ENCODE measurements at regions not wholly inside any gene's neighbourhood (a gene's known extent, or its start where the extent isn't known, plus 50 kb on each side); places are given as distances from the start of the nearest gene placed in this dataset.

DNA sequence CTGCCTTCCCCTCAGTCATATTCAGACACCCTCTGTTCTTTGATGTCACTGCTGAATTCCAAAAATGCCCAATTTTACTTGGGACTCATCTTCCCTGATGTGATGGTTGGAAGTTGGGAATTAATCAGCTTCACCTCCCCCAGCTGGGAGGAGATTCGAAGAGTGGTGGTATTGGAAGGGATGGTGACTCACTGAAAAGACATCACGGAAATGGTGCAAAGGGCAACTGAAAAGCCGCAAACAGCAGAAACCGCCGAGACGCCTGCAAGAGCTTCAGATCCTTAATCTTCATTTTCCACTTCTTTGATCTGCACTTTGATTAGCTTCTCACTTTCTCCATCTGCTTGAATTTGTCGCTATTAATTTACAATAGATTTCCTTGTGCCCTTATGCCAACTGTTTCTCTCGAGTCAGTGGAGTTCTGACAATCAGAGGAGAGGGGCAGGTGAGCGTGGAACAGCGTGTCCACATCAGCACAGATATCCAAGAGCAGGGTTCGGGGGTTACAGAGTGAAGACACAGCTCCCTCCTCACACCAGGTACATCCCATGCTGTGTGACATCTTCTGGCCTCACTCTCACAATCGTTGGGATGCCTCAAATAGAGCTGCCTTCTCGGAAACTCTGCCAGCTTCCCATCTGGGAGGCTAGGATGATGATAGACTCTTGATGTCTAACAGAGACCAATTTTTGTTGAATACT, 325.4 kb downstream of the BRD1 start:
- no peaks in the 10 kb centered on the region for H3K4me1 ChIP-seq (ENCODE audit: control insufficient read depth in 1 of 2, insufficient read depth in 2 of 2, low read length in 2 of 2)
- H3K36me3 ChIP-seq (ENCODE audit: control insufficient read depth in 1 of 2, insufficient read depth in 2 of 2, low read length in 2 of 2), result no peaks in the 10 kb centered on the region
- no peak overlapping the region for H3K4me3 ChIP-seq (ENCODE audit: low read depth in 1 of 2, low read length in 2 of 2)
- peaks cover 0 to 7% of the 10 kb centered on the region in 2 donors for H3K9me3 ChIP-seq (ENCODE audit: control insufficient read depth in 1 of 2, low read length in 2 of 2)
- no peak overlapping the region for H3K27ac ChIP-seq (ENCODE audit: low read length)
- H3K27me3 ChIP-seq (ENCODE audit: low read depth, low read length), result no peaks in the 10 kb centered on the region

DNA sequence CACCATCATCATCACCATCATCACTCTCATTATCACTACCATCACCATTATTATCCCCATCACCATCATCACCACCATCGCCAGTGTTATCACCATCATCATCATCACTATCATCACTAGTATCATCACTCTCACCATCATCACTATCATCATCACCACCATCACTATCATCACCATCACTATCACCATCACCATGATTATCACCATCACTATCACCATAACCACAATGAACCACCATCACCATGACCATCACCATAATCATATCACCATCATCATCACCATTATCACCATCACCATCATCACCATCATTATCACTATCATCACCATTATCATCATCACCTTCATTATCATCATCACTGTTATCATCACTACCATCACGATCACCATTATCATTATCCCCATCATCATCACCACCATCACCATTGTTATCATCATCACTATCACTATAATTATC, 326.7 kb downstream of the BRD1 start:
- H3K9me3 ChIP-seq (ENCODE audit: control insufficient read depth in 1 of 2, low read length in 2 of 2), result peaks cover 0 to 6% of the 10 kb centered on the region in 2 donors
- no peaks in the 10 kb centered on the region for H3K36me3 ChIP-seq (ENCODE audit: control insufficient read depth in 1 of 2, insufficient read depth in 2 of 2, low read length in 2 of 2)
- no peaks in the 10 kb centered on the region for H3K4me1 ChIP-seq (ENCODE audit: control insufficient read depth in 1 of 2, insufficient read depth in 2 of 2, low read length in 2 of 2)
- no peak overlapping the region for H3K27ac ChIP-seq (ENCODE audit: low read length)
- no peak overlapping the region for H3K4me3 ChIP-seq (ENCODE audit: low read depth in 1 of 2, low read length in 2 of 2)
- no peaks in the 10 kb centered on the region for H3K27me3 ChIP-seq (ENCODE audit: low read depth, low read length)

DNA sequence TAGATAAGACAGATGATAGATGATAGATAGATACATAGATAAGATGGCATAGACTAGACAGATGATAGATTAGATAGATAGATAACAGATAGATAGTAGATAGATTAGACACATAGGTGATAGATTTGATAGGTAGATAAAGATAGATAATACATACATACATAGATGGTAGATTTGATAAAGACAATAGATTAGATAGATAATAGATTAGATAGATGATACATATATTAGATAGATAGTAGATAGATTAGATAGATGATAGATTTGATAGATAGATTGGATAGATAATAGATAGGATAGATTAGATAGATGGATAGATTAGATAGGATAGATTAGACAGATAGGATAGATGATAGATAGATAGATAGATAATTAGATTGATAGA, 327.6 kb downstream of the BRD1 start:
- no peak overlapping the region for H3K27ac ChIP-seq (ENCODE audit: low read length)
- no peaks in the 10 kb centered on the region for H3K36me3 ChIP-seq (ENCODE audit: control insufficient read depth in 1 of 2, insufficient read depth in 2 of 2, low read length in 2 of 2)
- H3K9me3 ChIP-seq (ENCODE audit: control insufficient read depth in 1 of 2, low read length in 2 of 2), result peaks cover 0 to 3% of the 10 kb centered on the region in 2 donors
- H3K4me1 ChIP-seq (ENCODE audit: control insufficient read depth in 1 of 2, insufficient read depth in 2 of 2, low read length in 2 of 2), result no peaks in the 10 kb centered on the region
- H3K27me3 ChIP-seq (ENCODE audit: low read depth, low read length), result no peaks in the 10 kb centered on the region
- H3K4me3 ChIP-seq (ENCODE audit: low read depth in 1 of 2, low read length in 2 of 2), result no peak overlapping the region

GRCh38 chr22:49499433-49500075, 328.1 kb downstream of the BRD1 start:
- H3K36me3 ChIP-seq (ENCODE audit: control insufficient read depth in 1 of 2, insufficient read depth in 2 of 2, low read length in 2 of 2), result no peaks in the 10 kb centered on the region
- peaks cover 0 to 3% of the 10 kb centered on the region in 2 donors for H3K9me3 ChIP-seq (ENCODE audit: control insufficient read depth in 1 of 2, low read length in 2 of 2)
- no peak overlapping the region for H3K4me3 ChIP-seq (ENCODE audit: low read depth in 1 of 2, low read length in 2 of 2)

GRCh38 chr22:49497266-49497665, 330.4 kb downstream of the BRD1 start:
- H3K27ac ChIP-seq (ENCODE audit: low read length), result no peak overlapping the region
- no peak overlapping the region for H3K4me3 ChIP-seq (ENCODE audit: low read depth in 1 of 2, low read length in 2 of 2)
- H3K9me3 ChIP-seq (ENCODE audit: control insufficient read depth in 1 of 2, low read length in 2 of 2), result peaks cover 0 to 3% of the 10 kb centered on the region in 2 donors
- H3K27me3 ChIP-seq (ENCODE audit: low read depth, low read length), result no peaks in the 10 kb centered on the region
- H3K36me3 ChIP-seq (ENCODE audit: control insufficient read depth in 1 of 2, insufficient read depth in 2 of 2, low read length in 2 of 2), result no peaks in the 10 kb centered on the region
- no peaks in the 10 kb centered on the region for H3K4me1 ChIP-seq (ENCODE audit: control insufficient read depth in 1 of 2, insufficient read depth in 2 of 2, low read length in 2 of 2)

More at GRCh38 chr22:49499433-49500075, 328.1 kb downstream of the BRD1 start:
- Histone ChIP-seq H3K4me1 (ENCODE audit: control insufficient read depth in 1 of 2, insufficient read depth in 2 of 2, low read length in 2 of 2) (no peaks in the 10 kb centered on the region), H3K27ac (ENCODE audit: low read length) (no peak overlapping the region), H3K27me3 (ENCODE audit: low read depth, low read length) (no peaks in the 10 kb centered on the region)

GRCh38 chr22:49494555-49494954, 333.1 kb downstream of the BRD1 start:
- H3K4me1 ChIP-seq (ENCODE audit: control insufficient read depth in 1 of 2, insufficient read depth in 2 of 2, low read length in 2 of 2), result no peaks in the 10 kb centered on the region
- H3K27me3 ChIP-seq (ENCODE audit: low read depth, low read length), result no peaks in the 10 kb centered on the region
- no peak overlapping the region for H3K4me3 ChIP-seq (ENCODE audit: low read depth in 1 of 2, low read length in 2 of 2)
- H3K9me3 ChIP-seq (ENCODE audit: control insufficient read depth in 1 of 2, low read length in 2 of 2), result peaks cover 0 to 3% of the 10 kb centered on the region in 2 donors
- no peak overlapping the region for H3K27ac ChIP-seq (ENCODE audit: low read length)
- H3K36me3 ChIP-seq (ENCODE audit: control insufficient read depth in 1 of 2, insufficient read depth in 2 of 2, low read length in 2 of 2), result no peaks in the 10 kb centered on the region

- H3K4me3 ChIP-seq (ENCODE audit: low read depth in 1 of 2, low read length in 2 of 2), result no peak overlapping the region
- peaks cover 0 to 3% of the 10 kb centered on the region in 2 donors for H3K9me3 ChIP-seq (ENCODE audit: control insufficient read depth in 1 of 2, low read length in 2 of 2)
- H3K4me1 ChIP-seq (ENCODE audit: control insufficient read depth in 1 of 2, insufficient read depth in 2 of 2, low read length in 2 of 2), result no peaks in the 10 kb centered on the region
- no peak overlapping the region for H3K27ac ChIP-seq (ENCODE audit: low read length)
- no peaks in the 10 kb centered on the region for H3K27me3 ChIP-seq (ENCODE audit: low read depth, low read length)
- no peaks in the 10 kb centered on the region for H3K36me3 ChIP-seq (ENCODE audit: control insufficient read depth in 1 of 2, insufficient read depth in 2 of 2, low read length in 2 of 2)
Observed at GRCh38 chr22:49492741-49493251, 334.9 kb downstream of the BRD1 start.

- Histone ChIP-seq H3K9me3 (ENCODE audit: control insufficient read depth in 1 of 2, low read length in 2 of 2) (peaks cover 0 to under 1% of the 10 kb centered on the region in 2 donors), H3K27ac (ENCODE audit: low read length) (no peak overlapping the region), H3K4me1 (ENCODE audit: control insufficient read depth in 1 of 2, insufficient read depth in 2 of 2, low read length in 2 of 2) (no peaks in the 10 kb centered on the region), H3K4me3 (ENCODE audit: low read depth in 1 of 2, low read length in 2 of 2) (no peak overlapping the region), H3K36me3 (ENCODE audit: control insufficient read depth in 1 of 2, insufficient read depth in 2 of 2, low read length in 2 of 2) (no peaks in the 10 kb centered on the region), H3K27me3 (ENCODE audit: low read depth, low read length) (no peaks in the 10 kb centered on the region)
Observed at GRCh38 chr22:49492308-49492707, 335.4 kb downstream of the BRD1 start.

GRCh38 chr22:49491726-49492125, 335.9 kb downstream of the BRD1 start:
- Histone ChIP-seq H3K9me3 (ENCODE audit: control insufficient read depth in 1 of 2, low read length in 2 of 2) (no peaks in the 10 kb centered on the region), H3K27me3 (ENCODE audit: low read depth, low read length) (no peaks in the 10 kb centered on the region), H3K4me1 (ENCODE audit: control insufficient read depth in 1 of 2, insufficient read depth in 2 of 2, low read length in 2 of 2) (no peaks in the 10 kb centered on the region), H3K4me3 (ENCODE audit: low read depth in 1 of 2, low read length in 2 of 2) (no peak overlapping the region), H3K36me3 (ENCODE audit: control insufficient read depth in 1 of 2, insufficient read depth in 2 of 2, low read length in 2 of 2) (no peaks in the 10 kb centered on the region), H3K27ac (ENCODE audit: low read length) (no peak overlapping the region)

- Histone ChIP-seq H3K36me3 (ENCODE audit: control insufficient read depth in 1 of 2, insufficient read depth in 2 of 2, low read length in 2 of 2) (no peaks in the 10 kb centered on the region), H3K27me3 (ENCODE audit: low read depth, low read length) (no peaks in the 10 kb centered on the region), H3K4me3 (ENCODE audit: low read depth in 1 of 2, low read length in 2 of 2) (no peak overlapping the region), H3K4me1 (ENCODE audit: control insufficient read depth in 1 of 2, insufficient read depth in 2 of 2, low read length in 2 of 2) (no peaks in the 10 kb centered on the region), H3K9me3 (ENCODE audit: control insufficient read depth in 1 of 2, low read length in 2 of 2) (no peaks in the 10 kb centered on the region), H3K27ac (ENCODE audit: low read length) (no peak overlapping the region)
Observed at GRCh38 chr22:49491221-49491635, 336.4 kb downstream of the BRD1 start.

GRCh38 chr22:49490692-49491091, 337.0 kb downstream of the BRD1 start:
- H3K9me3 ChIP-seq (ENCODE audit: control insufficient read depth in 1 of 2, low read length in 2 of 2), result no peaks in the 10 kb centered on the region
- H3K36me3 ChIP-seq (ENCODE audit: control insufficient read depth in 1 of 2, insufficient read depth in 2 of 2, low read length in 2 of 2), result no peaks in the 10 kb centered on the region
- H3K4me1 ChIP-seq (ENCODE audit: control insufficient read depth in 1 of 2, insufficient read depth in 2 of 2, low read length in 2 of 2), result no peaks in the 10 kb centered on the region
- H3K4me3 ChIP-seq (ENCODE audit: low read depth in 1 of 2, low read length in 2 of 2), result no peak overlapping the region
- no peaks in the 10 kb centered on the region for H3K27me3 ChIP-seq (ENCODE audit: low read depth, low read length)
- H3K27ac ChIP-seq (ENCODE audit: low read length), result no peak overlapping the region

Data from muscle layer of duodenum (tissue), 2 donors.